ENCODE measurements at regions not wholly inside any gene's neighbourhood (a gene's known extent, or its start where the extent isn't known, plus 50 kb on each side); places are given as distances from the start of the nearest gene placed in this dataset.

GRCh38 chr7:155392726-155393570, 65.0 kb upstream of the EN2 start (continued):
- TF ChIP-seq ZBED1 (IDR thresholded peaks at IDR 0.05; ENCODE audit: borderline replicate concordance) (no peak), CREM (IDR thresholded peaks at IDR 0.05; ENCODE audit: low read depth) (no peak)

DNA sequence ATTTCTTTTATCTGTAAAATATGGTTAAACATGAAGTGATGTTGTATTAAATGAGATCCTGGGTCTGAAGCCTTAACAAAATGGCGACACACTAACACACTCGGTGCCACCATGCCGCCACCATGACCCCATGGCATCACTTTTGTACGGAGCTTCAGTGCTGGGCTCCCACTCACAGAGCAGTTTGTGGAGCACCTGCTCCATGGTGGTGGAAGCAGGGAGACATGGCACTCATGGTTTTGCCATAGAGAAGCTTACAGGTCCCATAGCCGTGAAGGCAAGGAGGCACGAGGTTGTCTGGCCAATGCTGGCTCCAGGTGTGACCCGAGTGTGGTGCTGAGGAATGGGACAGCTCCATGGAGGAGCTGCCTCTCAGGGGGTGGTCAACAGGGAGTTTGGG, 63.5 kb upstream of the EN2 start:
- RAD21 ChIA-PET (ENCODE audit: unreplicated experiment), result no interaction called here
- no peak for FAIRE-seq
- CTCF ChIA-PET, result no interaction called here
- intact Hi-C loops (cut with micrococcal nuclease; ENCODE audit: unreplicated experiment) (no loop called here), in situ Hi-C loops (cut with MboI) (loop anchor here (25.0 kb wide), 1 partner anchor 368 kb away; no protein-coding TSS in a partner anchor)
- no peaks in the 10 kb centered on the region for H3K79me2 ChIP-seq (ENCODE audit: control insufficient read depth, insufficient read depth, low read length)
- H3K36me3 ChIP-seq (ENCODE audit: control insufficient read depth in 2 of 2, insufficient read depth in 2 of 2, low read length in 1 of 2), result no peaks in the 10 kb centered on the region
- DNase-seq (ENCODE audit: low read depth, low spot score), result no peak
- H3K4me3 ChIP-seq, result no peak overlapping the region
- peaks cover 0 to 1% of the 10 kb centered on the region in 2 experiments; a peak in 2 of 4 replicates for H3K27me3 ChIP-seq (replicated peaks in 1 of 2; ENCODE audit: control insufficient read depth in 2 of 2, insufficient read depth in 2 of 2, low read length in 1 of 2)
- H3K27ac ChIP-seq (ENCODE audit: control insufficient read depth, insufficient read depth), result no peak overlapping the region
- H4K20me1 ChIP-seq (ENCODE audit: control insufficient read depth, insufficient read depth), result no peaks in the 10 kb centered on the region
- no peak overlapping the region for H3K9ac ChIP-seq (ENCODE audit: control insufficient read depth, insufficient read depth, low read length)
- SMC1A ChIA-PET (ENCODE audit: uncharacterized antibody, unreplicated experiment), result no interaction called here
- H3K9me3 ChIP-seq (replicated peaks; ENCODE audit: control insufficient read depth, insufficient read depth, low read length), result no peaks in the 10 kb centered on the region
- no peak overlapping the region for H3K4me2 ChIP-seq (ENCODE audit: control insufficient read depth, insufficient read depth)
- ATAC-seq, result no peak
- POLR2A ChIA-PET, result no interaction called here
- H3K4me1 ChIP-seq (ENCODE audit: control insufficient read depth, insufficient read depth, low read length), result no peaks in the 10 kb centered on the region
- no peak overlapping the region for H2AFZ ChIP-seq (ENCODE audit: control insufficient read depth, low read depth, low read length)
- WGBS (ENCODE audit: insufficient coverage, insufficient replicate concordance, low lambda C conversion rate, missing lambda C conversion rate), result 48% methylated on average over 7 of the region's 7 CpGs
- no TSS peak for BruUV-seq (replicated peaks)
- TF ChIP-seq MEF2B (IDR thresholded peaks at IDR 0.05; ENCODE audit: partially characterized antibody, poor library complexity, severe bottlenecking) (no peak), IKZF1 (conservative IDR thresholded peaks at IDR 0.05) (no peak), POLR2AphosphoS2 (IDR thresholded peaks at IDR 0.05; ENCODE audit: low read depth, low read length) (no peak), NFXL1 (IDR thresholded peaks at IDR 0.05; ENCODE audit: borderline replicate concordance) (no peak), HSF1 (IDR thresholded peaks at IDR 0.05; ENCODE audit: low read depth, low read length) (no peak), POU2F2 (IDR thresholded peaks at IDR 0.05; ENCODE audit: borderline replicate concordance, low read depth, low read length) (no peak), PML (IDR thresholded peaks at IDR 0.05; ENCODE audit: low read length) (no peak), KAT2A (conservative IDR thresholded peaks at IDR 0.05; ENCODE audit: control insufficient read depth, low read depth, low read length) (no peak), SPI1 (IDR thresholded peaks at IDR 0.05; ENCODE audit: borderline replicate concordance, insufficient read depth, low read depth, low read length) (no peak), NR2C2 (IDR thresholded peaks at IDR 0.05; ENCODE audit: borderline replicate concordance, control insufficient read depth, insufficient read length, low read depth) (no peak)
- TF ChIP-seq, protein P1, sequence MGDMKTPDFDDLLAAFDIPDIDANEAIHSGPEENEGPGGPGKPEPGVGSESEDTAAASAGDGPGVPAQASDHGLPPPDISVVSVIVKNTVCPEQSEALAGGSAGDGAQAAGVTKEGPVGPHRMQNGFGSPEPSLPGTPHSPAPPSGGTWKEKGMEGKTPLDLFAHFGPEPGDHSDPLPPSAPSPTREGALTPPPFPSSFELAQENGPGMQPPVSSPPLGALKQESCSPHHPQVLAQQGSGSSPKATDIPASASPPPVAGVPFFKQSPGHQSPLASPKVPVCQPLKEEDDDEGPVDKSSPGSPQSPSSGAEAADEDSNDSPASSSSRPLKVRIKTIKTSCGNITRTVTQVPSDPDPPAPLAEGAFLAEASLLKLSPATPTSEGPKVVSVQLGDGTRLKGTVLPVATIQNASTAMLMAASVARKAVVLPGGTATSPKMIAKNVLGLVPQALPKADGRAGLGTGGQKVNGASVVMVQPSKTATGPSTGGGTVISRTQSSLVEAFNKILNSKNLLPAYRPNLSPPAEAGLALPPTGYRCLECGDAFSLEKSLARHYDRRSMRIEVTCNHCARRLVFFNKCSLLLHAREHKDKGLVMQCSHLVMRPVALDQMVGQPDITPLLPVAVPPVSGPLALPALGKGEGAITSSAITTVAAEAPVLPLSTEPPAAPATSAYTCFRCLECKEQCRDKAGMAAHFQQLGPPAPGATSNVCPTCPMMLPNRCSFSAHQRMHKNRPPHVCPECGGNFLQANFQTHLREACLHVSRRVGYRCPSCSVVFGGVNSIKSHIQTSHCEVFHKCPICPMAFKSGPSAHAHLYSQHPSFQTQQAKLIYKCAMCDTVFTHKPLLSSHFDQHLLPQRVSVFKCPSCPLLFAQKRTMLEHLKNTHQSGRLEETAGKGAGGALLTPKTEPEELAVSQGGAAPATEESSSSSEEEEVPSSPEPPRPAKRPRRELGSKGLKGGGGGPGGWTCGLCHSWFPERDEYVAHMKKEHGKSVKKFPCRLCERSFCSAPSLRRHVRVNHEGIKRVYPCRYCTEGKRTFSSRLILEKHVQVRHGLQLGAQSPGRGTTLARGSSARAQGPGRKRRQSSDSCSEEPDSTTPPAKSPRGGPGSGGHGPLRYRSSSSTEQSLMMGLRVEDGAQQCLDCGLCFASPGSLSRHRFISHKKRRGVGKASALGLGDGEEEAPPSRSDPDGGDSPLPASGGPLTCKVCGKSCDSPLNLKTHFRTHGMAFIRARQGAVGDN (IDR thresholded peaks at IDR 0.05), result no peak
- TF ChIP-seq, protein P2, sequence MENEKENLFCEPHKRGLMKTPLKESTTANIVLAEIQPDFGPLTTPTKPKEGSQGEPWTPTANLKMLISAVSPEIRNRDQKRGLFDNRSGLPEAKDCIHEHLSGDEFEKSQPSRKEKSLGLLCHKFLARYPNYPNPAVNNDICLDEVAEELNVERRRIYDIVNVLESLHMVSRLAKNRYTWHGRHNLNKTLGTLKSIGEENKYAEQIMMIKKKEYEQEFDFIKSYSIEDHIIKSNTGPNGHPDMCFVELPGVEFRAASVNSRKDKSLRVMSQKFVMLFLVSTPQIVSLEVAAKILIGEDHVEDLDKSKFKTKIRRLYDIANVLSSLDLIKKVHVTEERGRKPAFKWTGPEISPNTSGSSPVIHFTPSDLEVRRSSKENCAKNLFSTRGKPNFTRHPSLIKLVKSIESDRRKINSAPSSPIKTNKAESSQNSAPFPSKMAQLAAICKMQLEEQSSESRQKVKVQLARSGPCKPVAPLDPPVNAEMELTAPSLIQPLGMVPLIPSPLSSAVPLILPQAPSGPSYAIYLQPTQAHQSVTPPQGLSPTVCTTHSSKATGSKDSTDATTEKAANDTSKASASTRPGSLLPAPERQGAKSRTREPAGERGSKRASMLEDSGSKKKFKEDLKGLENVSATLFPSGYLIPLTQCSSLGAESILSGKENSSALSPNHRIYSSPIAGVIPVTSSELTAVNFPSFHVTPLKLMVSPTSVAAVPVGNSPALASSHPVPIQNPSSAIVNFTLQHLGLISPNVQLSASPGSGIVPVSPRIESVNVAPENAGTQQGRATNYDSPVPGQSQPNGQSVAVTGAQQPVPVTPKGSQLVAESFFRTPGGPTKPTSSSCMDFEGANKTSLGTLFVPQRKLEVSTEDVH (IDR thresholded peaks at IDR 0.05; ENCODE audit: low read depth, partially characterized antibody), result no peak
